Thyroid gland (tissue), 4 donors: ENCODE measurements at regions not wholly inside any gene's neighbourhood (a gene's known extent, or its start where the extent isn't known, plus 50 kb on each side); places are given as distances from the start of the nearest gene placed in this dataset.

Experiments
- DNase-seq, 2 donors: peaks; one replicate each; pipeline ENCODE4 v3.0.0-alpha.2; 2019
- H3K27ac ChIP-seq, 3 donors: fragments of 200-600 bp; sonication (generic); 1 replicate in 2 of 3; 2 replicates in 1 of 3; pipeline ENCODE4 v1.5.1; 2016 to 2019; ENCODE audit warnings: mild to moderate bottlenecking in 1 of 3, moderate library complexity in 1 of 3
- H3K27me3 ChIP-seq: fragments of 200-600 bp; sonication (generic); one replicate; pipeline ENCODE4 v1.5.1; 2019
- H3K36me3 ChIP-seq, 2 donors: fragments of 200-600 bp; sonication (generic); one replicate each; pipeline ENCODE4 v1.5.1; 2016 to 2019
- H3K4me1 ChIP-seq, 2 donors: fragments of 200-600 bp; sonication (generic); one replicate each; pipeline ENCODE4 v1.5.1; 2017 to 2019
- H3K4me3 ChIP-seq, 3 donors: fragments of 200-600 bp; sonication (generic); replicated peaks in 1 of 3; 1 replicate in 2 of 3; 2 replicates in 1 of 3; pipeline ENCODE4 v1.5.1; 2016; ENCODE audit warnings: mild to moderate bottlenecking in 1 of 3
- H3K9me3 ChIP-seq: fragments of 200-600 bp; sonication (generic); one replicate; pipeline ENCODE4 v1.5.1; 2017
- CTCF ChIP-seq, 6 experiments: fragments of 200-600 bp in 3 of 6; fragments of 450-650 bp in 3 of 6; sonication (generic) in 3 of 6; IDR thresholded peaks; one replicate each; pipeline ENCODE4 v1.5.1; 2016 to 2019; ENCODE audit warnings: antibody characterized with exemption in 6 of 6, mild to moderate bottlenecking in 2 of 6, inconsistent platforms in 1 of 6, moderate library complexity in 1 of 6
- POLR2A ChIP-seq, 2 donors: fragments of 450-650 bp; IDR thresholded peaks; one replicate each; pipeline ENCODE4 v1.6.1; 2017; ENCODE audit warnings: antibody characterized with exemption in 2 of 2, mild to moderate bottlenecking in 2 of 2, moderate library complexity in 1 of 2
- WGBS, 2 donors: methylation state at CpG; one replicate each; pipeline ENCODE4 v1.1.5; 2017; 5-methylcytosine and 5-hydroxymethylcytosine counted together
- intact Hi-C: fragments of 100-400 bp; cut with DNase I; formaldehyde crosslinking; loops from one replicate; pipeline ENCODE4 v1.15.1; 2023

GRCh38 chr2:173829727-173830126, 135.4 kb downstream of the SP3 start:
- Histone ChIP-seq H3K4me1 (peaks cover 20 to 25% of the 10 kb centered on the region in 2 donors), H3K27ac (no peak overlapping the region), H3K9me3 (no peaks in the 10 kb centered on the region), H3K4me3 (no peak overlapping the region), H3K36me3 (no peaks in the 10 kb centered on the region), H3K27me3 (no peaks in the 10 kb centered on the region)
- 86% methylated on average over 4 of the region's 4 CpGs for WGBS, 2 donors
- TF ChIP-seq CTCF (IDR thresholded peaks at IDR 0.05) (no peak), POLR2A (IDR thresholded peaks at IDR 0.05) (no peak)
- DNase-seq, result no peak
- intact Hi-C loops, result no loop called here

GRCh38 chr2:173830170-173830569, 135.0 kb downstream of the SP3 start:
- Histone ChIP-seq H3K4me3 (no peak overlapping the region), H3K4me1 (peaks cover 20 to 25% of the 10 kb centered on the region in 2 donors), H3K27me3 (no peaks in the 10 kb centered on the region), H3K9me3 (no peaks in the 10 kb centered on the region), H3K27ac (no peak overlapping the region), H3K36me3 (no peaks in the 10 kb centered on the region)
- intact Hi-C loops, result no loop called here
- 83 to 86% methylated on average over 4 of the region's 4 CpGs for WGBS, 2 donors
- no peak for DNase-seq
- TF ChIP-seq CTCF (IDR thresholded peaks at IDR 0.05) (no peak), POLR2A (IDR thresholded peaks at IDR 0.05) (no peak)

- peak in 1 of 2 donors; percentile 6 for DNase-seq
- Histone ChIP-seq H3K27me3 (no peaks in the 10 kb centered on the region), H3K4me3 (no peak overlapping the region), H3K9me3 (no peaks in the 10 kb centered on the region), H3K27ac (no peak overlapping the region), H3K36me3 (no peaks in the 10 kb centered on the region), H3K4me1 (peaks cover 20 to 25% of the 10 kb centered on the region in 2 donors)
- 77 to 78% methylated on average over 11 of the region's 11 CpGs for WGBS, 2 donors
- TF ChIP-seq CTCF (IDR thresholded peaks at IDR 0.05) (no peak), POLR2A (IDR thresholded peaks at IDR 0.05) (no peak)
- intact Hi-C loops, result no loop called here
Measured at GRCh38 chr2:173831312-173832229, 133.6 kb downstream of the SP3 start.

GRCh38 chr2:173834141-173834540, 131.0 kb downstream of the SP3 start:
- WGBS, 2 donors, result 94 to 95% methylated on average over 2 of the region's 2 CpGs
- Histone ChIP-seq H3K27me3 (no peaks in the 10 kb centered on the region), H3K36me3 (no peaks in the 10 kb centered on the region), H3K9me3 (no peaks in the 10 kb centered on the region), H3K4me3 (no peak overlapping the region), H3K27ac (no peak overlapping the region), H3K4me1 (peaks cover 13 to 17% of the 10 kb centered on the region in 2 donors)
- TF ChIP-seq POLR2A (IDR thresholded peaks at IDR 0.05), result no peak
- no peak for DNase-seq
- intact Hi-C loops, result no loop called here

GRCh38 chr2:173835726-173836125, 129.4 kb downstream of the SP3 start:
- WGBS, 2 donors, result 86 to 91% methylated on average over 2 of the region's 2 CpGs
- no peak for TF ChIP-seq CTCF (IDR thresholded peaks at IDR 0.05)
- TF ChIP-seq POLR2A (IDR thresholded peaks at IDR 0.05), result no peak

More at GRCh38 chr2:173835726-173836125, 129.4 kb downstream of the SP3 start:
- no peak for DNase-seq
- no peak overlapping the region for H3K4me3 ChIP-seq
- intact Hi-C loops, result no loop called here
- peaks cover 1 to 12% of the 10 kb centered on the region in 2 donors for H3K4me1 ChIP-seq
- H3K27me3 ChIP-seq, result no peaks in the 10 kb centered on the region
- no peaks in the 10 kb centered on the region for H3K9me3 ChIP-seq
- no peaks in the 10 kb centered on the region for H3K36me3 ChIP-seq
- H3K27ac ChIP-seq, result no peak overlapping the region
